Endothelial cell of umbilical vein (primary cell): ENCODE measurements at regions not wholly inside any gene's neighbourhood (a gene's known extent, or its start where the extent isn't known, plus 50 kb on each side); places are given as distances from the start of the nearest gene placed in this dataset.

ENCODE experiments used
- BruUV-seq: library from RNA; stranded (reverse); fragments of 400-500 nt; replicated peaks from 2 replicates; lab custom pipeline; 2021; lab: Mats Ljungman, UMichigan
- CTCF ChIA-PET: fragments of 300-600, 350-600 bp; sonication (Branson Sonifier 250); formaldehyde crosslinking; loops from one replicate; lab custom pipeline; 2021; ENCODE audit warnings: antibody characterized with exemption, inconsistent platforms; lab: Charles Lee
- POLR2A ChIA-PET: fragments of 300-600, 350-600 bp; sonication (Branson Sonifier 250); formaldehyde crosslinking; loops from one replicate; lab custom pipeline; 2021; ENCODE audit warnings: antibody characterized with exemption, inconsistent platforms; lab: Charles Lee
- DNase-seq: peaks from one replicate; pipeline ENCODE4 v3.0.0-alpha.2; 2011; ENCODE audit warnings: low read depth, low spot score
- FAIRE-seq: peaks from 2 replicates; lab custom pipeline; 2011; peaks lifted over from hg19 to GRCh38; lab: Jason Lieb, UNC
- H2AFZ ChIP-seq: 2 replicates; pipeline ENCODE4 v1.6.0; 2012; ENCODE audit warnings: low read depth, low read length, control low read depth, inconsistent platforms
- H3K27ac ChIP-seq: 2 replicates; pipeline ENCODE4 v1.5.1; 2011; ENCODE audit warnings: low read depth, mild to moderate bottlenecking, control low read depth, low read length, moderate library complexity; ENCODE audit not compliant: insufficient read depth
- H3K27me3 ChIP-seq, 2 experiments: 2 replicates each; pipeline versions ENCODE4 v1.6.0 to v1.6.1; 2011; ENCODE audit warnings: low read length in 2 of 2, mixed read lengths in 1 of 2; ENCODE audit not compliant: control insufficient read depth in 2 of 2, insufficient read depth in 2 of 2
- H3K36me3 ChIP-seq, 2 experiments: 2 replicates in 1 of 2; 3 replicates in 1 of 2; pipeline ENCODE4 v1.5.1; 2011; ENCODE audit warnings: low read length in 2 of 2, mild to moderate bottlenecking in 1 of 2, moderate library complexity in 1 of 2; ENCODE audit not compliant: control insufficient read depth in 2 of 2, insufficient read depth in 2 of 2; ENCODE audit errors: extremely low read depth in 1 of 2
- H3K4me1 ChIP-seq: 3 replicates; pipeline ENCODE4 v1.5.1; 2011; ENCODE audit warnings: mild to moderate bottlenecking, low read length; ENCODE audit not compliant: control insufficient read depth, insufficient read depth; ENCODE audit errors: extremely low read depth
- H3K4me2 ChIP-seq: 2 replicates; pipeline ENCODE4 v1.6.1; 2011; ENCODE audit warnings: low read length, control low read depth, mixed read lengths; ENCODE audit not compliant: insufficient read depth
- H3K4me3 ChIP-seq, 3 experiments: fragments of 200-600 bp in 1 of 3; sonication (generic), shearing (Covaris generic) in 1 of 3; replicated peaks in 1 of 3; 2 replicates each; pipeline ENCODE4 v1.5.1; 2011 to 2016; ENCODE audit warnings: control low read depth in 3 of 3, low read length in 3 of 3, mild to moderate bottlenecking in 2 of 3, inconsistent platforms in 1 of 3, low read depth in 1 of 3, moderate library complexity in 1 of 3; ENCODE audit not compliant: insufficient read depth in 1 of 3
- H3K79me2 ChIP-seq: 2 replicates; pipeline ENCODE4 v1.6.0; 2012; ENCODE audit warnings: low read length, inconsistent platforms; ENCODE audit not compliant: control insufficient read depth, insufficient read depth
- H3K9ac ChIP-seq: replicated peaks from 2 replicates; pipeline ENCODE3; 2011; ENCODE audit warnings: low read length, control low read depth; ENCODE audit not compliant: insufficient read depth; ENCODE audit errors: extremely low read depth
- H3K9me1 ChIP-seq: replicated peaks from 3 replicates; pipeline ENCODE4 v1.6.0; 2011; ENCODE audit warnings: mild to moderate bottlenecking, low read length; ENCODE audit not compliant: control insufficient read depth, insufficient read depth; ENCODE audit errors: extremely low read depth
- H3K9me3 ChIP-seq: replicated peaks from 2 replicates; pipeline ENCODE4 v1.5.1; 2012; ENCODE audit warnings: low read length, inconsistent platforms; ENCODE audit not compliant: control insufficient read depth, insufficient read depth
- H4K20me1 ChIP-seq: replicated peaks from 2 replicates; pipeline ENCODE3; 2011; ENCODE audit warnings: mild to moderate bottlenecking, low read length; ENCODE audit not compliant: control insufficient read depth, insufficient read depth; ENCODE audit errors: extremely low read depth
- EZH2 ChIP-seq: IDR thresholded peaks from 2 replicates; pipeline ENCODE4 v1.6.1; 2012; ENCODE audit warnings: borderline replicate concordance, low read depth, mild to moderate bottlenecking, moderate library complexity, low read length, inconsistent platforms; ENCODE audit not compliant: severe bottlenecking
- FOS ChIP-seq: IDR thresholded peaks from 2 replicates; pipeline ENCODE4 v1.6.1; 2011; ENCODE audit warnings: mild to moderate bottlenecking, low read length, moderate library complexity, borderline replicate concordance; ENCODE audit not compliant: insufficient read depth
- GATA2 ChIP-seq: IDR thresholded peaks from 2 replicates; pipeline ENCODE4 v1.7.0; 2011; ENCODE audit warnings: low read depth, mild to moderate bottlenecking, moderate library complexity, mixed read lengths, low read length; ENCODE audit not compliant: insufficient read length, insufficient read depth
- JUN ChIP-seq: IDR thresholded peaks from 2 replicates; pipeline ENCODE4 v1.6.1; 2011; ENCODE audit warnings: borderline replicate concordance, low read depth; ENCODE audit not compliant: insufficient read length, insufficient read depth
- MYC ChIP-seq: IDR thresholded peaks from one replicate; pipeline ENCODE4 v1.6.1; 2011; ENCODE audit warnings: mild to moderate bottlenecking, low read depth, low read length
- POLR2A ChIP-seq: IDR thresholded peaks from 2 replicates; pipeline ENCODE4 v1.6.1; 2012; ENCODE audit warnings: low read depth, mild to moderate bottlenecking, control low read depth, low read length
- POLR2AphosphoS5 ChIP-seq: IDR thresholded peaks from 2 replicates; pipeline ENCODE4 v1.6.1; 2012; ENCODE audit warnings: low read depth, mild to moderate bottlenecking, control low read depth, low read length, moderate library complexity; ENCODE audit not compliant: insufficient read depth
- dilution Hi-C: fragments of 300-500 bp; cut with MboI; formaldehyde crosslinking; loops from one replicate; pipeline ENCODE4 v1.15.0; 2019; ENCODE audit warnings: low sequenced_read_pairs; ENCODE audit not compliant: extremely low pct_ligation_motif_present
- intact Hi-C: fragments of 100-400 bp; cut with micrococcal nuclease; formaldehyde crosslinking; loops from one replicate; pipeline ENCODE4 v1.10.0; 2022
- TF ChIP-seq, protein P1 (sequence below), 2 donors: IDR thresholded peaks; 1 replicate in 1 of 2; 2 replicates in 1 of 2; pipeline ENCODE4 v1.5.1; 2011; ENCODE audit warnings: low read length in 2 of 2, mild to moderate bottlenecking in 2 of 2, moderate library complexity in 2 of 2, control low read depth in 1 of 2, inconsistent platforms in 1 of 2, low read depth in 1 of 2; ENCODE audit not compliant: insufficient read depth in 1 of 2; ENCODE audit errors: extremely low read depth in 1 of 2
- TF ChIP-seq, protein P2 (sequence below): IDR thresholded peaks from 2 replicates; pipeline ENCODE4 v1.6.1; 2011; ENCODE audit not compliant: insufficient read depth, insufficient read length

DNA sequence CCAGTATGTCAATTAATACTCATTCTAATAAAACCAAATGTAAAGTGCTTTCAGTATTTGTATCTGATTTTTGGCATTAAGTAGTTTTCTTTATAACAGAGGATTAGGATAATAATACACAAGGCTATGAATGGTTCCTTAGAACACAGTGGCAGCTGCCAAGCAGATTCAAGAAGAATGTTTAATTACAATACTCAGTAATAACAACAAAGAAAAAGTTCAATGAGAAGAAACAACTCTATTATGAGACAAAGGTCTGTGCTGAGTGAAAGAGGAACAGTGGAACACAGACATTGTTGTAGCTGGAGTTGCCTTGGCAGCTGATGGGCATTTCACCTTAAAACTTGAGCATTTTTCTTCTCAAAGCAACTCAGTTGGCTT is 502.6 kb upstream of the NR3C2 start:
- no peak for TF ChIP-seq GATA2
- TF ChIP-seq, protein P1, sequence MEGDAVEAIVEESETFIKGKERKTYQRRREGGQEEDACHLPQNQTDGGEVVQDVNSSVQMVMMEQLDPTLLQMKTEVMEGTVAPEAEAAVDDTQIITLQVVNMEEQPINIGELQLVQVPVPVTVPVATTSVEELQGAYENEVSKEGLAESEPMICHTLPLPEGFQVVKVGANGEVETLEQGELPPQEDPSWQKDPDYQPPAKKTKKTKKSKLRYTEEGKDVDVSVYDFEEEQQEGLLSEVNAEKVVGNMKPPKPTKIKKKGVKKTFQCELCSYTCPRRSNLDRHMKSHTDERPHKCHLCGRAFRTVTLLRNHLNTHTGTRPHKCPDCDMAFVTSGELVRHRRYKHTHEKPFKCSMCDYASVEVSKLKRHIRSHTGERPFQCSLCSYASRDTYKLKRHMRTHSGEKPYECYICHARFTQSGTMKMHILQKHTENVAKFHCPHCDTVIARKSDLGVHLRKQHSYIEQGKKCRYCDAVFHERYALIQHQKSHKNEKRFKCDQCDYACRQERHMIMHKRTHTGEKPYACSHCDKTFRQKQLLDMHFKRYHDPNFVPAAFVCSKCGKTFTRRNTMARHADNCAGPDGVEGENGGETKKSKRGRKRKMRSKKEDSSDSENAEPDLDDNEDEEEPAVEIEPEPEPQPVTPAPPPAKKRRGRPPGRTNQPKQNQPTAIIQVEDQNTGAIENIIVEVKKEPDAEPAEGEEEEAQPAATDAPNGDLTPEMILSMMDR (IDR thresholded peaks at IDR 0.05; ENCODE audit: extremely low read depth in 1 of 2, insufficient read depth in 1 of 2, low read depth in 1 of 2, low read length in 2 of 2): no peak
- Histone ChIP-seq H3K9me3 (no peaks in the 10 kb centered on the region), H3K9ac (no peak overlapping the region), H3K4me2 (no peak overlapping the region), H3K27me3 (no peaks in the 10 kb centered on the region), H4K20me1 (no peaks in the 10 kb centered on the region), H3K79me2 (no peaks in the 10 kb centered on the region), H3K4me1 (no peaks in the 10 kb centered on the region), H3K9me1 (no peaks in the 10 kb centered on the region), H2AFZ (no peak overlapping the region), H3K4me3 (no peak overlapping the region), H3K27ac (no peak overlapping the region), H3K36me3 (no peaks in the 10 kb centered on the region)
- CTCF ChIA-PET: interaction anchor here (1.2 kb wide), 1 partner anchor 16 kb away, joined by 3 read pairs; no protein-coding TSS in a partner anchor
- DNase-seq (no peak), FAIRE-seq (no peak)
- POLR2A ChIA-PET: no interaction called here
- dilution Hi-C loops: no loop called here
- intact Hi-C loops: no loop called here
- no TSS peak for BruUV-seq

DNA sequence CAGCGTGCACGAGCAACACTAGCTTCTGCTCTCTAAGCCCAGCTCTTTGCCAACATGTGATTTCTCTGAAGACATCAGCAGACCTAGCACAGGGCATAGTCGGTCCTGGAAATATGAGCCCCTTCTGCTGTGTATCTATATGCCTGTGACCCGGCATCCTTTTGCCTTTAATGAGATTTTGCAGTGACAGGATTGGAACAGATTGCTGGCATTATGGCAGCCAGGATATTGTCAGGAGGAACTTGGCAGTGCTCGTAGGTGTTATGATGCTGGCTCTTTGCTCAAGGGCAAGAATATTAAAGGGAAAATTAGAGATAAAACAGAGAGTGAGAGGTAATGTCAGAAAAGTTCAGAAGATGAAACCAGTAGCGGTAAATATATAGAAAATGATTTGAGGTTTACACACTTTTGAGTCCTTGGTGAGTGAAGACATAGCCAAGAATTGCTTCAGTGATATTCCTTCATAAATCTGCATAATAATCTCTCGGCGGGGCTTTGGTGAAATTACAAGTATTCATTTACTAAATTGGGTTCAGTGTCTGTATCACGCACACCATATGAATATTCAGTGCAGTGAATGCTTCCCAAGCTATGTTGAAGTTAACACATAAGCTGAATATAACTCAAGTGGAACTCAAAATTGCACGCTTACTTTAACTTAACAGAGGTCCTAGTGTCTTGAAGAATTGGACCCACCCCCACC is 502.1 kb upstream of the NR3C2 start:
- TF ChIP-seq JUN: no peak
- no peak for TF ChIP-seq FOS
- TF ChIP-seq POLR2A: no peak
- TF ChIP-seq, protein P2, sequence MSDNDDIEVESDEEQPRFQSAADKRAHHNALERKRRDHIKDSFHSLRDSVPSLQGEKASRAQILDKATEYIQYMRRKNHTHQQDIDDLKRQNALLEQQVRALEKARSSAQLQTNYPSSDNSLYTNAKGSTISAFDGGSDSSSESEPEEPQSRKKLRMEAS: no peak
- TF ChIP-seq POLR2AphosphoS5: no peak
- TF ChIP-seq GATA2: no peak
- TF ChIP-seq, protein P1 (IDR thresholded peaks at IDR 0.05; ENCODE audit: extremely low read depth in 1 of 2, insufficient read depth in 1 of 2, low read depth in 1 of 2, low read length in 2 of 2): no peak
- TF ChIP-seq MYC: no peak
- no peak for TF ChIP-seq EZH2
- FAIRE-seq (no peak), DNase-seq (no peak)
- H3K9ac ChIP-seq: no peak overlapping the region
- H3K4me1 ChIP-seq: no peaks in the 10 kb centered on the region
- H3K27me3 ChIP-seq: no peaks in the 10 kb centered on the region
- no peak overlapping the region for H3K27ac ChIP-seq
- H3K79me2 ChIP-seq: no peaks in the 10 kb centered on the region
- H3K4me2 ChIP-seq: no peak overlapping the region
- H3K36me3 ChIP-seq: no peaks in the 10 kb centered on the region
- H2AFZ ChIP-seq: no peak overlapping the region
- H3K9me3 ChIP-seq: no peaks in the 10 kb centered on the region
- H4K20me1 ChIP-seq: no peaks in the 10 kb centered on the region
- intact Hi-C loops (no loop called here), dilution Hi-C loops (no loop called here)
- BruUV-seq: no TSS peak
- ChIA-PET CTCF (no interaction called here), POLR2A (interaction anchor here (0.7 kb wide), 1 partner anchor 62 kb away, joined by 4 read pairs; no protein-coding TSS in a partner anchor)
- no peaks in the 10 kb centered on the region for H3K9me1 ChIP-seq
- no peak overlapping the region for H3K4me3 ChIP-seq
